ENCODE measurements at regions not wholly inside any gene's neighbourhood (a gene's known extent, or its start where the extent isn't known, plus 50 kb on each side); places are given as distances from the start of the nearest gene placed in this dataset.

DNA sequence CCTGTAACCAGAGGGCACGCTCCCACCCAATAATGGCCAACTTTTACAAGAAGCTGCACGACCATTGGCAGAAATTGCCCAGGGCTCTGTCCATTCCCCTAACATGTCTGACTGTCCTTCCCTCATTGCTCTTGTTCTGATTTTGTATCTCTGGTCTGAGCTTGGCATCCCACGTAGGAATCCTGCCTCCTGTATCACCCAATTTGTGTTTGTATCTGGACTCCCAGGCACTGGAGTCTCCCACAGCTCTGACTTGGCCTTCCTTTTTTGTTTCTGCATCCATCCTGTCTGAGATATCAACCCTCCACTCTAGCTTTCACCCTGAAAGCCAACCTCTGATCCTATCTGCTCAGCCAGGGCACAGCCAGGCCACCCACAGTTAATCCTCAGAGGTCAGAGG, 259.8 kb downstream of the FBXO15 start:
- no peak for DNase-seq (ENCODE audit: low read depth)
- TF ChIP-seq, protein P1, sequence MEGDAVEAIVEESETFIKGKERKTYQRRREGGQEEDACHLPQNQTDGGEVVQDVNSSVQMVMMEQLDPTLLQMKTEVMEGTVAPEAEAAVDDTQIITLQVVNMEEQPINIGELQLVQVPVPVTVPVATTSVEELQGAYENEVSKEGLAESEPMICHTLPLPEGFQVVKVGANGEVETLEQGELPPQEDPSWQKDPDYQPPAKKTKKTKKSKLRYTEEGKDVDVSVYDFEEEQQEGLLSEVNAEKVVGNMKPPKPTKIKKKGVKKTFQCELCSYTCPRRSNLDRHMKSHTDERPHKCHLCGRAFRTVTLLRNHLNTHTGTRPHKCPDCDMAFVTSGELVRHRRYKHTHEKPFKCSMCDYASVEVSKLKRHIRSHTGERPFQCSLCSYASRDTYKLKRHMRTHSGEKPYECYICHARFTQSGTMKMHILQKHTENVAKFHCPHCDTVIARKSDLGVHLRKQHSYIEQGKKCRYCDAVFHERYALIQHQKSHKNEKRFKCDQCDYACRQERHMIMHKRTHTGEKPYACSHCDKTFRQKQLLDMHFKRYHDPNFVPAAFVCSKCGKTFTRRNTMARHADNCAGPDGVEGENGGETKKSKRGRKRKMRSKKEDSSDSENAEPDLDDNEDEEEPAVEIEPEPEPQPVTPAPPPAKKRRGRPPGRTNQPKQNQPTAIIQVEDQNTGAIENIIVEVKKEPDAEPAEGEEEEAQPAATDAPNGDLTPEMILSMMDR (IDR thresholded peaks at IDR 0.05; ENCODE audit: control insufficient read depth, insufficient read depth, low read depth, low read length, missing control alignments): no peak
- no peak overlapping the region for H3K4me3 ChIP-seq (ENCODE audit: control insufficient read depth, low read depth, low read length)

DNA sequence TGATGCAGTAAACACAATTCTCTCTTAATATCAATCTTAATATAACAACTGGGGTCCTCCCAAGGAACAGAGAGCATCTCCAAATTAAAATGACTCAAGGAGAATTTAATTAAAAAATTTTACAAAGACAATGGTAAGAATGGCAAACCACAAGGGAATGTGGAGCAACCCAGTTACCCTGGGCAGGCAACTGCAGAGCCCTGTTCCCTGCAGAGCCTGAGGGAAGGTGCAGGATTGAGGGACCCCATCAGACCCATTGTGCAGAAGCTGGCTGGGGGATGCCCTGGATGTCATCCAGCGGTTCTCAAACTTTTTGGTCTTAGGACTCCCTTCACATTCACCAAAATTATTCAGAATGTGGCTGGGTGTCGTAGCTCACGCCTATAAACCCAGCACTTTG, 262.8 kb downstream of the FBXO15 start:
- TF ChIP-seq, protein P1 (IDR thresholded peaks at IDR 0.05; ENCODE audit: control insufficient read depth, insufficient read depth, low read depth, low read length, missing control alignments): no peak
- DNase-seq (ENCODE audit: low read depth): no peak

DNA sequence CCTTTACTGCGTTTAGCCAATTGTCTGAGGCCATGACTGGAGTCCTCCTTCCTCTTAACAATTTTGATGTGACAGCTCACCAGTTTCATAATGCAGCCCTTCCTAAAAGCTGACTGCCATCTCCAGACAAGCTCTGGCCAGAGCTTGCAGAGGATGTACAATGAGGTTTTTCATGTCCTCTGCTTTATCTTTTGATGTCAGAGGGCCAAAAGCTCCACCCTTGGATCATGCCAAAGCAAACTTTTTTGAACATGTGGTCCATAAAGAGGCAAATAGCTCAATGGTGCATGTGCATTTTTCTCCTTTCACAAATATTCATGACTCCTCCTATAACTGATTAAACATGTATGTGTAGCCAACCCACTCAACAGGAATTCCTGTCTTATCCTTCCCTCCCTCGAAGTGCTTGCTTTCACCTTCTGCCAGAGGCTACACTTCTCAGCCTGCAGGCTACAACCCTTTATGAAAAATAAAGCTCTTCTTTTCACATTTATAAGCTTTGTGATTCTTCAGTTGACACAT, 266.2 kb downstream of the FBXO15 start:
- DNase-seq (ENCODE audit: low read depth): no peak
- H3K4me3 ChIP-seq (ENCODE audit: control insufficient read depth, low read depth, low read length): no peak overlapping the region
- TF ChIP-seq, protein P1 (IDR thresholded peaks at IDR 0.05; ENCODE audit: control insufficient read depth, insufficient read depth, low read depth, low read length, missing control alignments): no peak

More for the DNA sequence above, 262.8 kb downstream of the FBXO15 start:
- H3K4me3 ChIP-seq (ENCODE audit: control insufficient read depth, low read depth, low read length): no peak overlapping the region

DNA sequence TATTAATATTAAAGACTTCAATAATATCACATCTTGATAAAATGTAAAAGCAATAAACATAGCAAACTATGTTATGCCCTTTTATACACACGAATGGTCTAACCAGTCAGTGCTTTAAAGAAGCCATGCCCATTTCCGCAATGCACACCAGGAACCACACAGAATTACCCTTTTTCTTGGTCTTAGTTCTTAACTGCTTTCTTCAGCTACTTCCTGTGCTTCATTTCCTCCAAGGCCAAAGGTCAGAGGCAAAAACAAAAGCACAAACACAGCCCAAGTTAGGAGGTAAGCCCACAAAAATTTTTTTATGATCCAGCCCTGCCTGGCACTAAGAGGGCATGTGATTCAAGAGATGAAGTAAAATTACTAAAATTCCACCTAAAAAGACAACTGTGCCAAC, 267.2 kb downstream of the FBXO15 start:
- no peak for DNase-seq (ENCODE audit: low read depth)
- no peak overlapping the region for H3K4me3 ChIP-seq (ENCODE audit: control insufficient read depth, low read depth, low read length)
- TF ChIP-seq, protein P1 (IDR thresholded peaks at IDR 0.05; ENCODE audit: control insufficient read depth, insufficient read depth, low read depth, low read length, missing control alignments): no peak

DNA sequence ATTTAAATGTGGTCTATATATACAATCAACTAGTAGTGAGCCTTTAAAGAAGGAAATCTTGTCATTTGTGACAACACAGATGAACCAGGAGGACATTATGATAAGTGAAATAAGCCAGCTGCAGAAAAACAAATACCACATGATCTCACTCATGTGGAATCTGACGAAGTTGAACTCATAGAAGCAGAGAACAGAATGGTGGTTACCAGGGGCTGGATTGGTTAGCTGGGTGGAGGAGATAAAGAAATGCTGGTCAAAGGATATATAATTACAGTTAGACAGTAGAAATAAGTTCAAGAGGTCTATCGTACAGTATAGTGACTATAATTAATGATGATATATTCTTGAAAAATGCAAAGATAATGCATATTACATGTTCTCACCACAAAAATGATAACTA, 267.9 kb downstream of the FBXO15 start:
- no peak for DNase-seq (ENCODE audit: low read depth)
- no peak overlapping the region for H3K4me3 ChIP-seq (ENCODE audit: control insufficient read depth, low read depth, low read length)
- TF ChIP-seq, protein P1 (IDR thresholded peaks at IDR 0.05; ENCODE audit: control insufficient read depth, insufficient read depth, low read depth, low read length, missing control alignments): no peak

DNA sequence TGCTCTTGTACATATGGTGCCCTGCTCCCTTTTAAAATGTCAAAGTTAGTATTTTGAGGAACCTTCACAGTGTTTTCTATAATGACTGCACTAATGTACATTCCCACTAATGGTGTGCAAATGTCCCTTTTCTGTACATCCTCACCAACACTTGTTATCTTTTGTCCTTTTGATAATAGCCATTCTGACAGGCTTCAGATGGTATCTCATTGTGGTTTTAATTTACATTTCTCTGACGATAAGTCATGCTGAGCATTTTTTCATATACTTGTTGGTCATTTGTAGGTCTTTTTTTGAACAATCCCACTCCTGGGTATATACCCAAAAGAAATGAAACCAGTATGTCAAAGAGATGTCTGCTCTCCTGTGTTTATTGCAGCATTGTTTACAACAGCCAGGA, 268.3 kb downstream of the FBXO15 start:
- no peak for DNase-seq (ENCODE audit: low read depth)
- no peak overlapping the region for H3K4me3 ChIP-seq (ENCODE audit: control insufficient read depth, low read depth, low read length)
- TF ChIP-seq, protein P1 (IDR thresholded peaks at IDR 0.05; ENCODE audit: control insufficient read depth, insufficient read depth, low read depth, low read length, missing control alignments): no peak

DNA sequence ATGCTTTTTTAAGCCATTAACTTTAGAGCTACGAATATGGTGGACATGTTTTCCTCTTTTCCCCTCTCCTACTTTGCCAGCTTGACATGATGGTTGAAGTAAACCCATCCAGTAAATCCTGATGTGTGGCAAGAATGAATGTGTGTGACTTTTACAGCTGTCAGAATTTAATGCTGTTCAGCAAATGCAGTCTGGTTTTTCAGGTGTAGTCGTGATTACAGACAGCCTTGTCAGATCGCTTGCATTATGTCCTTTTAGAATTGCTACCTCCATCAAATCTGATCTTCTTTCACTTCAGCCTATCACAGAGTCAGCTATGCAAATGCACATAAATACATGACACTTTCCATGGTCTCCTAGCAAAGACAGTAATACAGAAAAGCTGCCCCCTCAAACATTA, 278.5 kb downstream of the FBXO15 start:
- TF ChIP-seq, protein P1 (IDR thresholded peaks at IDR 0.05; ENCODE audit: control insufficient read depth, insufficient read depth, low read depth, low read length, missing control alignments): no peak
- no peak overlapping the region for H3K4me3 ChIP-seq (ENCODE audit: control insufficient read depth, low read depth, low read length)
- DNase-seq (ENCODE audit: low read depth): no peak

Data from AG09309 (cell line).